GM20000 (cell line): ENCODE measurements at regions not wholly inside any gene's neighbourhood (a gene's known extent, or its start where the extent isn't known, plus 50 kb on each side); places are given as distances from the start of the nearest gene placed in this dataset.

ENCODE experiments used
- DNase-seq: peaks from one replicate; pipeline ENCODE4 v3.0.0; 2012; ENCODE audit warnings: low spot score
- CTCF ChIP-seq: IDR thresholded peaks from 2 replicates; pipeline ENCODE4 v1.5.1; 2012; ENCODE audit warnings: mild to moderate bottlenecking, control low read depth; ENCODE audit errors: extremely low read depth, missing control alignments

DNA sequence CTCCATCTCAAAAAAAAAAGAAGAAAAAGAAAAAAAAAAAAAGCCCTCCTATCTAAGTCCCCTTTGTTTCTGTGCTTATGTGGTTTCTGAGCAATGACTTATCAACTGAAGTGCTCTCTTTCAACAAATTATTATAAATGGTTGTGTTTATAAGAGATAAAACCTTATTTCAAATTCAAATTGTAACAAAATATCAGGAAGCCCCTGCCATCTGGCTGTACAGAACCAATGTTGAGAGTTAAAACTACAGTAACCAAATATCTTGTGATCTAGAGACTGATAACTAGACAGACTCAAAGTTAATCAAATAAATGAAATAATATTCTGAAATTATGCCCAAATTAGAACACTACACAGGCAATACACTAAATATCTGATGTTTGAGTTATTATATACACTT is 143.0 kb upstream of the CPNE8 start:
- no peak for TF ChIP-seq CTCF
- no peak for DNase-seq

GRCh38 chr12:39047539-39048262 is 142.3 kb upstream of the CPNE8 start:
- no peak for DNase-seq
- no peak for TF ChIP-seq CTCF

GRCh38 chr12:39044754-39045153 is 139.4 kb upstream of the CPNE8 start:
- TF ChIP-seq CTCF = no peak
- no peak for DNase-seq

- TF ChIP-seq CTCF = no peak
- no peak for DNase-seq
Observed at GRCh38 chr12:39043424-39043822, 138.0 kb upstream of the CPNE8 start.

GRCh38 chr12:39040275-39040674 is 134.9 kb upstream of the CPNE8 start:
- no peak for DNase-seq
- no peak for TF ChIP-seq CTCF

GRCh38 chr12:39037115-39037514 is 131.7 kb upstream of the CPNE8 start:
- no peak for TF ChIP-seq CTCF
- no peak for DNase-seq

DNA sequence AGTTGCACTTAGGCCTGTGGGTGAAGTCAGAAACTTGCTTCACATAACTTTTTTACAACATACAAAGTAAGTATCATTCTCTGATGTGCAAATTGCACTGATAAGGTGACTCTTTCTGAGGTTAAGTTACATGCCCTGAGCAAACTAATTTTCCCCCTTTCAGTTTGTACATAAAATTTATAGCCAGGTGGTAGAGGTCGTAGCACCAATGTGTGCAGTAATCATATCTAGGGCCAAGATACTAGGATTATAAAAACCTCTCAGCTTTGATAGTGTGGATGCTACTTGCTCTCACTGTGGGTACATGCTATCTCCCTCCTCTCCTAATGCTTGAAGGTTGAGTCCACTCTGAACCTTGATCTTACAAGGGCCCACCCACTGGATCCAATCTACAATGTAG is 130.7 kb upstream of the CPNE8 start:
- no peak for TF ChIP-seq CTCF
- DNase-seq = no peak
